SU-DHL-6 (cell line): ENCODE measurements at regions not wholly inside any gene's neighbourhood (a gene's known extent, or its start where the extent isn't known, plus 50 kb on each side); places are given as distances from the start of the nearest gene placed in this dataset.

Source experiments
- H2AFZ ChIP-seq: fragments of 200-600 bp; sonication (generic); 2 replicates; pipeline ENCODE4 v1.6.1; 2014; ENCODE audit warnings: low read depth, mild to moderate bottlenecking, moderate library complexity, mixed read lengths, antibody characterized with exemption, low read length; ENCODE audit not compliant: severe bottlenecking
- H3F3A ChIP-seq: fragments of 200-600 bp; shearing (Covaris generic); 2 replicates; pipeline ENCODE4 v1.6.0; 2016; ENCODE audit warnings: antibody characterized with exemption, mild to moderate bottlenecking; ENCODE audit not compliant: insufficient read depth
- H3K27ac ChIP-seq: fragments of 200-600 bp; sonication (generic); 2 replicates; pipeline ENCODE4 v1.5.1; 2016; ENCODE audit warnings: low read depth, mild to moderate bottlenecking, low read length, moderate library complexity, mixed read lengths
- H3K27me3 ChIP-seq: fragments of 200-600 bp; sonication (generic), shearing (Covaris generic); 2 replicates; pipeline ENCODE4 v1.6.0; 2014; ENCODE audit warnings: mild to moderate bottlenecking, low read length
- H3K36me3 ChIP-seq: fragments of 200-600 bp; sonication (generic); 2 replicates; pipeline ENCODE4 v1.6.1; 2014; ENCODE audit warnings: mild to moderate bottlenecking, low read length, mixed read lengths
- H3K4me2 ChIP-seq: fragments of 300-600, 200-600 bp; shearing (Covaris generic), sonication (generic); 2 replicates; pipeline ENCODE4 v1.6.0; 2014; ENCODE audit warnings: low read length, low read depth, mild to moderate bottlenecking; ENCODE audit not compliant: poor library complexity, severe bottlenecking
- H3K4me3 ChIP-seq: fragments of 200-600 bp; sonication (generic); 2 replicates; pipeline ENCODE4 v1.5.1; 2014; ENCODE audit warnings: antibody characterized with exemption, low read length, mild to moderate bottlenecking, mixed read lengths; ENCODE audit not compliant: insufficient read depth, poor library complexity, severe bottlenecking
- H3K79me2 ChIP-seq: fragments of 200-600 bp; sonication (generic); 2 replicates; pipeline ENCODE4 v1.6.1; 2014; ENCODE audit warnings: mild to moderate bottlenecking, low read length, moderate library complexity; ENCODE audit not compliant: insufficient read depth
- H3K9ac ChIP-seq: fragments of 200-600 bp; sonication (generic); 2 replicates; pipeline ENCODE4 v1.7.0; 2014; ENCODE audit warnings: mild to moderate bottlenecking, low read length
- H3K9me2 ChIP-seq: fragments of 200-600 bp; sonication (generic); replicated peaks from 2 replicates; pipeline ENCODE4 v1.6.1; 2014; ENCODE audit warnings: low read length; ENCODE audit not compliant: insufficient read depth
- H3K9me3 ChIP-seq: fragments of 200-600 bp; sonication (generic); 2 replicates; pipeline ENCODE4 v1.6.1; 2014; ENCODE audit warnings: low read length, mixed read lengths; ENCODE audit not compliant: insufficient read depth
- H4K20me1 ChIP-seq: fragments of 200-600 bp; sonication (generic); 2 replicates; pipeline ENCODE4 v1.6.1; 2014; ENCODE audit warnings: low read depth, mild to moderate bottlenecking, antibody characterized with exemption, low read length, moderate library complexity, mixed read lengths
- EZH2phosphoT487 ChIP-seq: fragments of 200-600 bp; sonication (generic), shearing (Covaris generic); conservative IDR thresholded peaks from 2 replicates; pipeline ENCODE4 v1.6.1; 2018; ENCODE audit warnings: mild to moderate bottlenecking, antibody characterized with exemption, low read length, moderate library complexity, mixed read lengths
- TF ChIP-seq, protein P1 (sequence below): fragments of 200-600 bp; sonication (generic); IDR thresholded peaks from one replicate; pipeline ENCODE4 v1.5.1; 2017; ENCODE audit warnings: antibody characterized with exemption, mild to moderate bottlenecking, low read length, moderate library complexity; ENCODE audit not compliant: insufficient read depth, poor library complexity, severe bottlenecking

DNA sequence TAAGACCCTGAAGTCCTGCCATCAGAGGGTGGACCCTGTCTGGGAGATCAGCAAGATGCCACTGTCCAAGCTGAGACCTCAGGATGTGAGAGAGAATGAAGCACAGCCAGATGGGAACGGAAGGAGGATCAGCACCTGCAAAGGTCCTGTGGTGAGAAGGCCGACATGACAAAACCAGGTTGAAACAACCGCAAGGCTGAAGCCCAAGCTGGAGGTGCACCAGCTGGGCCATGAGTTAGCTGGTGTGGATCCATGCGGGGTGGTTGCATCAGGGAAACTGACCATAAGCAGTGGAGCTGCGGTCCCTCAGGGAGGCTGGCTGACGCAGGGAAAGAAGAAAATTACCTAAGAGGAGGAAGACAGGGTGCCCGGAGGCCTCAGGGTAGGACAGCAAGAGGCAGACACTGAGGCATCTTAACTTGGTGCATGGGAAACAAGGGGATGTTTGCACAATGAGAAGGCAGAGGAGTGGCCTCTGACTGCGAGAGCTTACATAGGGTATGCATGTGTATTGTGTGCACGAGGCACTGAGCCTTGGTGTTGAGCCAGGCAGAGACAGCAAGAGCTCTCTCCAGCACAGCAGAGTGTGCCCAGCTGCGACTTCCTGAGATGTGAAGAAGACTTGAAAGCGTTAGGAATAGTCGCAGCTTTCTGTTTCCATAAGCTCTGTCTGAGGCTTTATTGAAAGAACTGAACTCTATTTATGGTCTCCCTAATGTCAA, 497.7 kb downstream of the OCA2 start:
- Histone ChIP-seq H3K36me3 (no peaks in the 10 kb centered on the region), H3K9me2 (no peaks in the 10 kb centered on the region), H3K9me3 (no peaks in the 10 kb centered on the region), H2AFZ (no peak overlapping the region), H3F3A (no peaks in the 10 kb centered on the region), H3K9ac (no peak overlapping the region), H3K79me2 (no peaks in the 10 kb centered on the region), H3K27ac (no peak overlapping the region), H4K20me1 (no peaks in the 10 kb centered on the region), H3K4me2 (no peak overlapping the region), H3K4me3 (no peak overlapping the region), H3K27me3 (no peaks in the 10 kb centered on the region)
- TF ChIP-seq, protein P1, sequence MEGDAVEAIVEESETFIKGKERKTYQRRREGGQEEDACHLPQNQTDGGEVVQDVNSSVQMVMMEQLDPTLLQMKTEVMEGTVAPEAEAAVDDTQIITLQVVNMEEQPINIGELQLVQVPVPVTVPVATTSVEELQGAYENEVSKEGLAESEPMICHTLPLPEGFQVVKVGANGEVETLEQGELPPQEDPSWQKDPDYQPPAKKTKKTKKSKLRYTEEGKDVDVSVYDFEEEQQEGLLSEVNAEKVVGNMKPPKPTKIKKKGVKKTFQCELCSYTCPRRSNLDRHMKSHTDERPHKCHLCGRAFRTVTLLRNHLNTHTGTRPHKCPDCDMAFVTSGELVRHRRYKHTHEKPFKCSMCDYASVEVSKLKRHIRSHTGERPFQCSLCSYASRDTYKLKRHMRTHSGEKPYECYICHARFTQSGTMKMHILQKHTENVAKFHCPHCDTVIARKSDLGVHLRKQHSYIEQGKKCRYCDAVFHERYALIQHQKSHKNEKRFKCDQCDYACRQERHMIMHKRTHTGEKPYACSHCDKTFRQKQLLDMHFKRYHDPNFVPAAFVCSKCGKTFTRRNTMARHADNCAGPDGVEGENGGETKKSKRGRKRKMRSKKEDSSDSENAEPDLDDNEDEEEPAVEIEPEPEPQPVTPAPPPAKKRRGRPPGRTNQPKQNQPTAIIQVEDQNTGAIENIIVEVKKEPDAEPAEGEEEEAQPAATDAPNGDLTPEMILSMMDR, result no peak
- TF ChIP-seq EZH2phosphoT487, result no peak

DNA sequence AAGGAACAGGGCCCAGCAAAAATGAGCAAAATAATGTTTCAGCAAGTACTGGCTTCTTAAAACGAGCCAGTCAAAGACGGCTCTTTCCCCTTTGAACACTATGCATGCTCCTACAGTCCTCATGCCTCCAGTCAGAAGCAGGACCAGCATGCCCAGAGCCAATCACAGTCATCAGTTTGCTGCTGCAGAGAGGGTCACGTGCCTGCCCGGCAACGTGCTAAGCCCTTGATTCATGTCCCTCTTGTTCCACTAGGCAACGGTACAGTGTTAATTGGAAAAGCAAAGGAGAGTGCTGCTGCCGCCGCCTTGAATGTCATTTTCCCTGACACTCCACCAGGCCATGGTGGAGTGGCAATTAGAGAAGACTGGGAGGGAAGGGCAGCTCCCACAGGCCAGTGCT, 500.1 kb downstream of the OCA2 start:
- no peak overlapping the region for H3K9ac ChIP-seq
- no peaks in the 10 kb centered on the region for H3K27me3 ChIP-seq
- no peak overlapping the region for H2AFZ ChIP-seq
- no peak overlapping the region for H3K4me3 ChIP-seq
- H3K79me2 ChIP-seq, result no peaks in the 10 kb centered on the region
- H3K27ac ChIP-seq, result no peak overlapping the region
- no peaks in the 10 kb centered on the region for H3K9me3 ChIP-seq
- H3K36me3 ChIP-seq, result no peaks in the 10 kb centered on the region
- H3K9me2 ChIP-seq, result no peaks in the 10 kb centered on the region
- H3F3A ChIP-seq, result no peaks in the 10 kb centered on the region
- no peaks in the 10 kb centered on the region for H4K20me1 ChIP-seq
- no peak overlapping the region for H3K4me2 ChIP-seq
- TF ChIP-seq EZH2phosphoT487, result no peak
- TF ChIP-seq, protein P1, result no peak

- Histone ChIP-seq H3K4me3 (no peak overlapping the region), H3K4me2 (no peak overlapping the region), H3K9me2 (no peaks in the 10 kb centered on the region), H2AFZ (no peak overlapping the region), H3K27me3 (no peaks in the 10 kb centered on the region), H3K36me3 (no peaks in the 10 kb centered on the region), H3K9me3 (no peaks in the 10 kb centered on the region), H3K27ac (no peak overlapping the region), H3F3A (no peaks in the 10 kb centered on the region), H3K9ac (no peak overlapping the region), H4K20me1 (no peaks in the 10 kb centered on the region), H3K79me2 (no peaks in the 10 kb centered on the region)
- TF ChIP-seq, protein P1, result no peak
- TF ChIP-seq EZH2phosphoT487, result no peak
These were observed 500.7 kb downstream of the OCA2 start for GRCh38 chr15:27598251-27599009.
